ENCODE measurements at regions not wholly inside any gene's neighbourhood (a gene's known extent, or its start where the extent isn't known, plus 50 kb on each side); places are given as distances from the start of the nearest gene placed in this dataset.
"Not testable (repeated sequence)": the region's sequence is repeated elsewhere in the genome, so short reads cannot be mapped to it uniquely, and the experiment has no call there.

DNA sequence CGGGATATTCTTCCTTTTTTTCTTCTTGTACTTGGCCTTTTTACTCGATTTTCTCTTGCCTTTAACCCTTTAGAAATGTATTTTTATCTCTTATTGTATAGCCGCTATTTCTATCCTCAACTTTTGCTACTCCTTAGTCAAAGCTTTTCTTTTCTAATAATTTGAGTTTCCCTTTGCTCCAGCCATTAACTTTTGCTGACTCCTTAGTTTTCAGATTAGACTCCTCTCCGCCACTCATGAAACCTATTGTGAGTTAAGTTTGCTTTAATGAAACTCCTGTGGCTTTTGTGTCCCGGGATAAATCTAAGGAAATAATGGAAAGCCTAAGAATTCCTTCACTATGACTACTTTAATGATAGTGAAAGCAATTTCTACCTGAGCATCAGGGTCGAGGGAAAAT is 590.3 kb upstream of the CITED2 start:
- DNase-seq: no peak

DNA sequence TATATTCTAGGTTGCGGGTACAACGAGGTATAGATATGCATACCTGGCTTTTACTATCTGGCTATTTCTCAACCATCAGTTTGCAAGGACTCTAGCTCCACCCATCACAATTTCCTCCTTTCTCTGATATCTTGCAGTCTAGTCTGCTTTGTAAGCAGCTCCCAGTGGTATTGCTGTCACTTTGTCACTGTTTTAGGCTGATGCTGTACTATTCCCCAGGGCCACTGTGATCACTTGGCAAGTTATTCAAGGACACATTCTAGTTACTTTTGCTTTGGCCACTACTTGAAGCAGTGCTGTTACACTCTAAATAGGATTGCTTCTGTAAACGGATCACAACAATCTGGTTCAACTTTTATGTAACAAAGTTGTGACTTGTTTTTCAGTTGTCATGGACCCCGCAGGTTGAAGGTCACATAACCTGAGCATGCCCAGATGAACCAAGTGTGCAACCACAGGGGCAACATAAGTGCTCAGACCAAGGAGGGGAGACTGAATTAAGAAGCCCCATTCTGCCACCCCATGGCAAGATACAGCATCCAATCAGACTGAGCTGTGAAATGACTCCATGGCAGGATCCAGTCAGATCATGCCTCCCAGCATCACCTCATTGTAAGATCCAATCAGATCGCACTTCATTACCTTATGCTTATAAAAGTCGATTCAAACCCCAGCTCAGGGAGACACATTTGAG is 588.4 kb upstream of the CITED2 start:
- DNase-seq: no peak

DNA sequence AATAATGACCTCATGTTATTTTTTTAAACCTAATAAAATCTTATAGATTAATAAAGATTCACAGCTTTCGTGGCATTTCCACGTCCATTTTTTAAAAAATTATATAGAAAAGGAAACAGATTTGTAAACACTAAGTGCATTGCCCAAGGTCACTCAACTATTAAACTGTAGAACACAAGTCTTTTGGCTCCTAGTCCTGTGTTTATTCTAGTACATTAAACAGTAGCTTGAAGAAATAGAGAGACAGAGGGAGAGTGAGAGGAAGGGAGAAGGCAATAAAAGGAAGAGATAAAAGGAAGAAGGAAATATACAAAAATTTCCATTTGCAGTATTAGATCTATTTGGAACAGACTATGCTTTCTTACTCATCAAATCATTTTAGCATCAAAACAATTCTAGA is 586.7 kb upstream of the CITED2 start:
- no peak for DNase-seq

DNA sequence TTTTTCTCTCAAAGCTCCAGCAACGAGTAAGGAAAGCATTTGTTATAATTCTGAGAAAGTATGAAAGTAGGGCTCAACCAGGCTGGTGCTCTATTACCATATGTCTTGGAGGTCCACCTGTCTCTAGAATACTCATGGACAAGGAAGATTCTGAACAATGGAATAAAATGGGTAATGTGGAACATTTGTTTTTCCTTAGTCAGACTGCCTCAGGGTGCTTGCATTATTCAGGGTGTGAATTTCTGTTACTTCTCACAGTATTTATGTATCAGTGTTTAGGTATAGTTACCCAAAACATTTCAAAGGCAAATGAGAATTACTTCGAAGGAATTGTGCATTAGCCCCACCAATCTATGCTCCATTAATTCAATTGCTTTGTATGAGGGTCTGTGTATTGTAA is 586.2 kb upstream of the CITED2 start:
- no peak for DNase-seq

DNA sequence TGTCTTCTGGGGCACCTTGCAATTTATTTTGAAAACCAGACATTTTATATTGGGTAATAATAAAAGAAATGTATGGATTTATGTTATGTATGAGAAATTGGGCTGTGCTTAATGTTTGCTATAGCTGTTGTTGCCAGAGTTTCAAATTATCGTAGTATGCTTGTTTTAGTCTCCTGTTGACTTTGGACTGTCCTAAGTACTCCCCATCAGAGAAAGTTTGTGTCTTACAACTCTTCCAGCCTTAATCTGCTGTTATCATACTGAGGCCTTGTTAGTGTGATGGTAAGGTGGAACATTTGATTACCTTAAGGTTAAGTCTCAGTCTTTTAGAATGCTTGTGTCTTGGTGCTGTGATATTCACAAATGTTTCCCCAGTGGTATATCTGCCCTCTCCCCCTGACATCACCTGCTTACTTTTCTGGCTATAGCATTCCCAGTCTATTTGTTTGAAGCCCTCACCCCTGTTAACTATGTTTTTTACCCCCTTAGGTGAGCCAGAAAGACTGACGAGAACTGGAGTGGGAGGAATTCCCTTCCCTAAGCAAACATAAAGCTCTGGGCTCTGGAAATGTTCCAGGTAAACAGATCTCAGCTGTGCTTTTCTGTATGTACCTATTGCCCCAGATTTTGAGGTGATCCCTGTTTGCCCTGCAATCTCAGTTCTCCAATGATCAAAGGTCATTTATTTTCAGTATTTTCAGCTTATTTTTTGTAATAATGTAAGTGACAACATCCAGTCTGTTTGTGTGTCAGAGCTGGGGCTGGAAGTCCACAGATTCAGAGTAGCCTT is 581.1 kb upstream of the CITED2 start:
- no peak for DNase-seq

DNA sequence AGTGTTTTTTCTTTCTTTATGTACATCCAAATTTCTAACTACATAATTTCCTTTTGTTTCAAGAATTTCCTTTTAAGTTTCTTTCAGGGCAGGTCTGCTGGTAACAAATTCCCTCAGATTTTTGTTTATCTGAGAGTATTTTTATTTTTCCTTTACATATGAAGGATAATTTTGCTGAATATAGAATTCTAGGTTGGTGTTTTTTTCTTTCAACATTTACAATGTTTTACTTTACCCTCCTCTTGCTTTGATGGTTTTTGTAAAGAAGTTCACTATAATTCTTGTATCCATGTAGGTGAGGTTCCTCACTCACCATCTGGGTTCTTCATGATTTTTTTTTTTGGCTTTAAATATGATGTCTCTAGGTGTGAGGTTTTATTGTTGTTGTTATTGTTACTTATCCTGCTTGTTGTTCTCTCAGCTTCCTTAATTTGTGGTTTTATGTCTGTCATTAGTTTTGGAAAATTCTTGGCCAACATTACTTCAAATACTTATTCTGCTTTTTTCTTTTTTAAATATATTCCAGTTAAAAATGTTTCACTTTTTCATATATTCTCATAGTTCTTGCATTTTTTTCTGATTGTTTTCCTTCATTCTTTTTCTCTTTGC is 580.1 kb upstream of the CITED2 start:
- no peak for DNase-seq

DNA sequence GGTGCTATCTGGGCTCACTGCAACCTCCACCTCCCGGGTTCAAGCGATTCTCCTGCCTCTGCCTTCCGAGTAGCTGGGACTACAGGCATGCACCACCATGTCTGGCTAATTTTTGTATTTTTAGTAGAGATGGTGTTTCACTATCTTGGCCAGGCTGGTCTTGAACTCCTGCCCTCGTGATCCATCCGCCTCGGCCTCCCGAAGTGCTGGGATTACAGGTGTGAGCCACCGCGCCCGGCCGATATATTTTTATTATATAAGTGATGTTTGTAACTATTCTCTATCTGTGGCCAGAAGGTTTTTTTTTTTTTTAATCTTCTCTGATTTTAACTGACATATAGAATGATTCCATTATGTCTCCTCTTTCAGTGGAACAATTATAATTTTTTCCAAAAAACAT is 579.3 kb upstream of the CITED2 start:
- not testable (repeated sequence) for DNase-seq

DNA sequence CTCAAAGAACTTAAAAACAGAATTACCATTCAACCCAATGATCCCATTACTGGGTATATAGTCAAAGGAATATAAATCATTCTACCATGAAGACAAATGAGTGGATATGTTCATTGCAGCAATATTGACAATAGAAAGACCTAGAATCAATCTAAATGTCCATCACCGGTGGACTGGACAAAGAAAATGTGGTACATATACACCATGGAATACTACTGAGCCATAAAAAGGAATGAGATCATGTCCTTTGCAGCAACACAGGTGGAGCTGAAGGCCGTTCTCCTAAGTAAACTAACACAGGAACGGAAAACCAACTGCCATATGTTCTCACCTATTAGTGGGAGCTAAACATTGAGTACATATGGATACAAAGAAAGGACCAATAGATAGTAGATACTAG is 576.7 kb upstream of the CITED2 start:
- DNase-seq: no peak

DNA sequence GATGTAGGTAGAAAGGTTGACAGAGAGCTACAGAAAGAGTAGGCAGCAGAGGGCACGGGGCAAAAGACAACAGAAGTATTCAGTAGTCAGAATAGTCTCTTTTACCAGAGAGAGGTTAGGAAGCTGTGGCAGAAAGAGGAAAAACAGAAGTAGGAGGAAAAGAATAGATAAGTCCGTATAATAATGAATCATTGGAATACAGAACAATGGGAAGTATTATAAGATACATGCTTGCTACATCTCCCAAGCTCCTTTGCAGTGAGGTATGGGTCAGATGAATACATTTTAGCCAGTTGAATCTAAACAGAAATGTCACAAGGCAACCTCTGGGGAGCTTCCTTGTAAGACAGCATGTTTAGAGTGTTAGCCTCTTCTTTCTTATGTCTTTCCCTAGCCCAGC is 570.5 kb upstream of the CITED2 start:
- DNase-seq: no peak

DNA sequence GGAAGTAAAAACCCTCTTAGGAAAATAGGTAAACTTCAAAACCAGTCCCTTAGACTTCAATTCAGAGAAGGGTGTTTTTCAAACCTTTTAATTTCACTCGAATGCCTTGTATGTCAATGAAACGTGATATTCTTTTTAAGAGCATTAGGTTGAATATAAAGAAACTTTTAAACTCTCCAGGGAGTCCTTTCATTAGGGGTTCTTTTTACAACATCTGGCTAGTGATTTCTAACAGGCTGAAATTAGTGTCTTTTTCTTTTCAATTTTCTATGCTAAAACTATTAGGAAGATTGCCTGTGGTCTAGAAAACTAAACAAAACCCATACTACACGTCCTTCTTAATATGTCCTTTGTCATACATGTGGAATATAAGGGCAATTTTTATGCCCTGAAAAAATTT is 569.7 kb upstream of the CITED2 start:
- DNase-seq: no peak

DNA sequence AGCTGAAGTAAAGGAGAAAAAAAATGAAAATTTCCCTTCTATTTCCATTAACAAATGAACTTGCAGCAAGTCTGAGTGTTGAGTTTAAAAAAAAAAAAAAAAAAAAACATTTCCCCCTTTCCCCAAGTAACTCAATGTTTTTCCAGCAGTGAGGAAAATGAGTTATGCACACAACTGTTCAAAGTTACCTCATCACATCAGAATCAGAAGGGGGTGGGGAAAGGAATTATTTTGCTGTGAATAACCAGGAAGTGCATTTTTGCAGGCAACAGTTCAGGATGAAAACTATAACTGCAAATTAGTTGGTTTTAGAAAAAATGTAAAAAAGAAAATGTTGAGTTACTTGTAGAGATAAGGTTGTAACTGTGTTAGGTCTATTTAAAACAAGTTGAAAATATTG is 568.9 kb upstream of the CITED2 start:
- no peak for DNase-seq

DNA sequence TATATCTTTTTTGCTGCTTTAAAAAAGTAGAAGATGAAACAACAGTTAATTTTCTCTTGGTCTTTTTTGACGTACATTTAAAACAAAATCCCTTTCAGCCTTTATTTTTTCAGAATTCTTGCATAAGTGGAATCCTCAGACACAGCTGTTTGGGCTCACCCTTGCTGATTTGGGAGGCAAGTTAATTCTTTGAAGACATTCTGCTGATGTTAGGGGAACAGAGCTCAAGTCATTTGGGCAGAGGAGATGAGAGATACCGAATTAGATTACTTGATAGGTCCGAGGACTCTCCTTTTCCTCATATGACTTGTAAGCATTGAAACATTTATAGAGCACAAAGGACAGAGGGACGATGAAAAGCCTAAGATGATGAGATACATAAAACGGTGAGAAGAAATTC is 567.9 kb upstream of the CITED2 start:
- no peak for DNase-seq

DNA sequence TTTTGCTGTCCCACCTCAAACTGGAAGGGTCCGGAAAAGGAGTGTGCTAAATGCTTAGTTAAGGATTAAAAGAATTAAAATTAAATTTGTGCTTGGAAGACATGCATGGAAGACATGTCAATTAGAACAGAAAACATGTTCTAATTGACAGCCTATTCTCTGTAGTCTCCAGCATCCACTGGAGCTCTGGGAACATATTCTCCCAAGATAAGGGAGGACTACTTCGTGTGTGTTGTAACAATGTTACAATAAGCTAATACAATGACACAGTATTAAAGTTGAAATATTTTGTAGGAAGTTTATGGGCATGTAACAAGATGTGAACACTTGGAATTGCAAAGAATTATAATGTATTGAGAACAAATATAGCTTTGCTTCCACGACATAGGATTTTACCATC is 567.4 kb upstream of the CITED2 start:
- DNase-seq: no peak

DNA sequence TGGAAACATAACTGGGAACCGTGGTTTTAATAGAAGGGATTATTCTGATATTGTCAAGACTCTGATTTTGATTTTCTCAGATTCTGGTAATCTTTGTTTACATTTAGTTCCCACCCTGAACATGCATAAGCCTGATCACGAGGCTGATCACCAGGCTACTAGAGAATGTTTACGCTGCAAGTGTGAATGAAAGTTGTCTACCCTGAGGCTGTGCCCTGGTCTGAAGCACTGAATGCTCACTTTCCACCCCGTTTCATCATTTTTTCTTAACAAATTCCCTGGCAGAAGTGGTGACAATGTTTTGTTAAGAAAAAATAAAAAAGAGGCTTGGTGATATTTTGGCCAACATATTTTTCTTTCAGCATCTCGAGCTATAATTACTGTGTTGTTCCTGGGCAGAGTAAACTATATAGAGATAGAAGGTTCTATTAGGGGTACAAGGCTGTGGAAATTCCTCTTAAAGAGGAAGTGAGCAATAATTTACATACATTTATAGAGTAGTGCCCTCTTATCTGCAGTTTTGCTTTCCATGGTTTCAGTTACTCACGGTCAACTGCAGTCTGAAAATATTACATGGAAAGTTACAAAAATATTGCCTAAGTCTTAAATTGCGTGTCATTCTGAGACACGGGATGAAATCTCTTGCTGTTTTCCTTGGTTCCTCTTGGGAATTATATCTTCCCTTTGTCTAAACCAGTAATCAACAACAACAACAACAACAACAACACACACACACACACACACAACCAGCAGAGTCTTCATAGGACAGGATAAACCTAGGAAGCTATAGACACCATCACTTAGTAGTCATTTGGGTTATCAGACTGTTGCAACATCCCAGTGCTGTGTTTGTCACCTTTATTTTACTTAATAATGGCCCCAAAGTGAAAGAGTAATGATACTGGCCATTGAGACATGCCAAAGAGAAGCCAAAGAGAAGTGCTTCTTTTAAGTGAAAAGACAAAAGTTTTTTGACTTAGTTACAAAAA is 566.6 kb upstream of the CITED2 start:
- DNase-seq: no peak

DNA sequence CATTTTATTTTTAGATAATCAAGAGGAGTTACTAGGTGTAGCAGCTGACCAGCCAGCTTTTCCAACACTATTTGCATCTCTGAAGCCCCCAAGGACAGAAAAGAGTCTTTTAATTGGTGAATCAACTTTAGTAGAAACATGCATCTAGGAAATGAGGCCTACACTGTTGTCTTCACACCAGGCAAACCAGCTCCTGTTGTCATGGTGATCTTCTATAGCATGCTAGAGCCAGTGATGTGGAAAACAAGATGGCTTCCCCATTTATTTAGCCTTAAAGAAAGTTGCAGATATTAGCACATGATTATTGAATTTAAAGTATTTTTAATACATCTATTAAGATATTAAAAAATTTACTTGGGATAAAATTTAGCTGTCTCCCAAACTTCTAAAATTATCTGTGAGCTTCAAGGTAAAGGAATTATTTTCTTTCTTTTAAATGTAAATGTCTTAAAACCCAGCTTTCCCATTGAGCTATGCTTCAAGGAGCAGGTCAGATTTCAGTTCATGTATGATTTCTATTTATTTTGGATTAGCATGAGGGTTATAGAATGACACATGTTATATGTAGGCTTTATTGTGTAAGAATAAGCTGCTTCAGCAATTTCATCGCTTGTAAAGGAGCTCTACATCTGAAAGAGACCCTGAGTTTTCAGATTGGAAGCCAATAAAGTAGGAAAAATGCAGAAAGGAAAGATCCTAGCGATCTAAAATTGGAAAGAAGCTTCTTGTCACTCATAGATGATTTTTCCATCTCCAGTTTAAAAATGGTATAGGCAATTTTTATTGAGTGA is 564.9 kb upstream of the CITED2 start:
- DNase-seq: no peak

DNA sequence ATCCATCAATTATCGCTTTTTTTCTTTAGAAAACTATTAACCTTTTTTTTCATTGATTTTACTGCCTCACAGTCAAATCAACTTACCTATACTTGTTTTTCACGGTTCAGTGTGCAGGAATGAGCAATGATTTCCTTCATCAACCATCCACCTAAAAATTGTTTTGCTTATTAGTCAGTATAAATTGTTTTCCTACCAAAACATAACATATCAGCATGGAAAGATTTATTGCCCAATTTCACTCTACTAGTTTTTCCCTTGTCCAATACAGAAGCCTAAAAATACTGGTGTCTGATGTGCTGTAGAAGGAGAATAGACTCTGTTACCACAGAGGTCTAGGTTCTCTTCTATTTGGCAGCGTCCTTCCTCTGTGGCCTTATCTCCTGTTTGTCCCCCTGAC is 558.2 kb upstream of the CITED2 start:
- no peak for DNase-seq

DNA sequence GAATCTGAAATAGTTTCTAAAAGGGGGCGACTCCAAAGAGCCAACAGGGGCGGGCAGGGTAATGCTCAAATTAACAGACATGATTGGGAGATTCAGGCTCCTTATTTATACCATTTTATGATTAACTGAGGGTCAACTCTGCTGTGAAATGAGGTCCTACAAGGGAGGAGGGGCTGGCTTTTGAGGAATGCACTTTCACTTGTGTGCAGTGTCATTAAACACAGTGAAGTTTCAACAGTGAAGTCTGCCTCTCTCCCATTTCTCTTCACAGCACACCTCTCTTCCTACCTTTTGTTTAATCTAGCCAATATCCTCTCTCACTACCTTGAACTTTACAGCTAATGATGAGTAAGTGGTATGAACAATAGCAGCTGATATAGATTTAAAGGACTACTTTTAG is 557.3 kb upstream of the CITED2 start:
- DNase-seq: no peak

DNA sequence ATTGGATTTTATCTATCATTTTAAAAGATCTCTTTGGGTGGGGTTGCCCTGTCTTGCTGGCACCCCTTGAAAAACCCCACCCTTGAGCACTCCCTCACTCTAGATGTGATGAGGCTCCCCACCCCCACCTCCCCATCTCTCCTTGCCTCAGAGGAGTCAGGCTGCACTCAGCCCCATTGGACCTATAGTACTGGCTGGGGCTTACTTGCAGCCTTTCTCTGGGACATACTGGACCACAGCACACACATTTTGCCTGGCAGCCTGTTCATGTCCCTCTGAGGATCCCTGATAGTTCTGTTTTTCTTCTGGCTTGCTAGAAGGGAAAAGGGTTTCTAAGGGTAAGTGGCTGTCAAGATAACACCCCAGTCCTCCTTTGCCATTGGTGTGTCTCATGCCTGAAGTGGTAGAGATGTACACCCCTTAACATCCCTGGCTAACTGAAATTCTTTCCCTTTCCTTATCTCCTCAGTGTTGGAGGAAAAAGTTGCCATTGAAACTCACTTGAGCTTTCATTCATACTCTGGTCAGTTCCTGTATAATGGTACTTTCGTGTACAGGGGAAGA is 553.4 kb upstream of the CITED2 start:
- no peak for DNase-seq

DNA sequence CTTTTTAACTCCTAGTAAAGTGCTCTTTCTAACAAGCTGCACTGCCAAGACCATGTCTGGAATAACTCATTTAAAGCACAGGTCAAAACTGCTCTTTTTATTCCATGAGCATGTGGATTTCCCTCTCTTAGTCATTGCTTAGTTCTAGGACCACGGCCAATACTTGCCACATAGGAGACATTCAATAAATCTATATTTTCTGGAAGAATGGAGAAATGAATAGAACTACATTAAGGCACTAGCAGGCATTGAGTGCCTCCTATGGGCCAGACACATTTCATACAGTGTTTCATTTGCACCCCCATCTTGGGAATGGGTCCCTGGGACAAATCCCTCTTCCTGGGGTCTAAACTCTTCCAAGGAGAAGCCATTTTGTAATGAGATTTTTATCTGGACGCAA is 552.8 kb upstream of the CITED2 start:
- no peak for DNase-seq

DNA sequence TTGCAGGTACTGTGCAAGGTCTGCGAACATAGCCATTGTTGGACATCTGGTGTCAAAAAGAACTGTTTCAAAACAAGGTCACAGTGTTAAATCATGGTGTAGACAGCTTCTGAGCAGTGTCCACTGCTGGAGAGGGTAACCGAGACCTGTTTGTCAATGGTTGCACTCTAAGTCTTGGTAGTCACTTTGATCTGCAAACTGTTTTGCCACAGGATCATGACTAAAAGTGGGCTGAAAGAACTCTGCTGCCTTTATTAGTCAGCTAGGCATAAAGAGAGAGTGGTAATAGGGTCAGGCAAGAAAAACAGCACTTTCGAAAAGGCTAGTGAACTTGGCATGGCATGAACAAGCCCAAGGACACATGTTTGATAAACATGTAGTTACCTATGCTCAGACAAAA is 552.3 kb upstream of the CITED2 start:
- DNase-seq: no peak

DNA sequence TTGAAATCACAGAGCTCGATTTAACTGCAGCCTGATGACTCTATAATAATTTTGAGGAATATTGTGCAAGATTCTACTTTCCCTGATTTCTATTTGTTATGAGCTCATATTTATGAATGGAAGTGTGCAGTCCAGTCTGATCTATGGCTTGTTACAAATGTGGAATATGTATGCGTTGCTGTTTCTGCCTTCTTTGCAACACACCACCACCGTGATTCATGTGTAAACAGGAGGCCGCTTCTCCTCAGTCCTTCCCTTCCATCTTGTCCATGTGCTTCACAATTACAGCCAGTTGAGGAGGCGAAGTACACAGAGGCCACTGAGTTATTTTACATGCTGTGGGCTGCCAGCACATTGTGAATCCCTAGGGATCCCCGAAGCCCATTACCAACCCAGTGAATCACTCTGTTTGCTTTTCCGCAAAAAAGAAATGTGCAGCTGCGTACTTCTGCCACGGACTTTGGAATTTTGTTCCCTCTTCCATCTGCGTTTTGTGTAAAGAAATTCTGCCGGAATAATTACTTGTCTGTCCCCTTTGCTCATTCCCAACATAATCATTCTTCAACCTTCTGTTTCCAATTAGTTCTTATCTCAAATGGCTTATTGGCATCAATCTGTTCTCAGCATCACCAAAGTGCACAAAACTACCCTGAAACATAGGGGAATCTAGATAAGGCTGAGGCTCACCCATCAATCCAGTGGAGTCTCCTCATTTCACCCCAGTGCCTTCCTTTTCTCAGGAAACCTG is 551.6 kb upstream of the CITED2 start:
- no peak for DNase-seq

All from CD4-positive, alpha-beta T cell treated with Interleukin-21 for 1 hour (primary cell).